Right lobe of liver (tissue), 6 donors: ENCODE measurements at regions not wholly inside any gene's neighbourhood (a gene's known extent, or its start where the extent isn't known, plus 50 kb on each side); places are given as distances from the start of the nearest gene placed in this dataset.

ENCODE experiments used
- ATAC-seq, 4 donors: fragments of 200-7000 bp; cut with Tn5 transposase; one replicate each; pipeline ENCODE4 v1.9.1; 2020; ENCODE audit warnings: mild to moderate bottlenecking in 4 of 4, moderate library complexity in 4 of 4
- DNase-seq, 3 donors: peaks; one replicate each; pipeline ENCODE4 v3.0.0-alpha.2; 2020
- H3K27ac ChIP-seq, 3 donors: fragments of 200-600 bp; one replicate each; pipeline ENCODE4 v1.8.0; 2022
- H3K27me3 ChIP-seq, 2 donors: fragments of 200-600 bp; one replicate each; pipeline ENCODE4 v1.8.0; 2022
- H3K36me3 ChIP-seq, 4 donors: fragments of 200-600 bp; sonication (generic) in 1 of 4; one replicate each; pipeline versions ENCODE4 v1.5.1 to v1.8.0; 2017 to 2022; ENCODE audit warnings: control low read depth in 1 of 4
- H3K4me1 ChIP-seq, 4 donors: fragments of 200-600 bp; sonication (generic) in 1 of 4; one replicate each; pipeline versions ENCODE4 v1.5.1 to v1.8.0; 2017 to 2022; ENCODE audit warnings: control low read depth in 1 of 4
- H3K4me3 ChIP-seq, 3 donors: fragments of 200-600 bp; one replicate each; pipeline ENCODE4 v1.8.0; 2022
- H3K9me3 ChIP-seq, 4 donors: fragments of 200-600 bp; sonication (generic) in 1 of 4; one replicate each; pipeline versions ENCODE4 v1.5.1 to v1.8.0; 2017 to 2022; ENCODE audit warnings: control low read depth in 1 of 4
- POLR2A ChIP-seq: fragments of 450-650 bp; IDR thresholded peaks from one replicate; pipeline ENCODE4 v1.6.1; 2017; ENCODE audit warnings: antibody characterized with exemption, mild to moderate bottlenecking
- WGBS: methylation state at CpG from one replicate; pipeline ENCODE4 v1.1.6; 2018; ENCODE audit warnings: low coverage, low lambda C conversion rate; ENCODE audit not compliant: insufficient coverage; ENCODE audit errors: missing lambda C conversion rate; 5-methylcytosine and 5-hydroxymethylcytosine counted together
- intact Hi-C, 2 donors: fragments of 100-400 bp; cut with DNase I; formaldehyde crosslinking; loops; one replicate each; pipeline versions ENCODE4 v1.11.2 to v1.14.1; 2022
- TF ChIP-seq, protein P1 (sequence below), 4 donors: fragments of 200-600 bp in 3 of 4; fragments of 450-650 bp in 1 of 4; IDR thresholded peaks; one replicate each; pipeline versions ENCODE4 v1.5.1 to v1.8.0; 2016 to 2022; ENCODE audit warnings: antibody characterized with exemption in 4 of 4, mild to moderate bottlenecking in 2 of 4
- donor health status: DM: no; HTN: yes; CAD: no.
- donor health status: DM: no; HTN: no; CAD: no.
- donor health status: DM: no; HTN: no; CAD: no.
- donor health status: DM: no; HTN: yes; CAD: no.
- donor health status: DM: no; HTN: yes; CAD: no.

DNA sequence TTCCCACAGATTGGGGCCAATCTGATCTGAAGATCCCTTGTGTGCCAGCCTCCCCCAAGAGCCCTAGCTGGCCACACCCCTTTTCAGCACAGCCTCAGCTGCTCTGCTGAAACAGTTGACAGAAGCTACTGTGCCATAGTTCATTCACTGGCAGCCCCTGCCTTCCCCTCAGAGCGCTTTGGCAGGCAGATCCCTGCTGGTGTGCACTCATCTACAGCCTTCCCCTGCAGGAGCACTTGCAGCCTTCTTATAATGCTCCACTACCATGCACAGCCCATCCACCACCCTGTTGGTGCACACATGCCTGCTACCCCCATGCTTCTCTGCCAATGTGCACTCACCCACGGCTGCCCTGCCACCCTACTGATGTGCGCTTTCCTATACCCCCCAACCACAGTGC, 471.3 kb downstream of the MTRR start:
- no peaks in the 10 kb centered on the region for H3K27me3 ChIP-seq
- peak in 1 of 4 donors; percentile 24 for ATAC-seq
- H3K9me3 ChIP-seq: no peaks in the 10 kb centered on the region
- TF ChIP-seq, protein P1, sequence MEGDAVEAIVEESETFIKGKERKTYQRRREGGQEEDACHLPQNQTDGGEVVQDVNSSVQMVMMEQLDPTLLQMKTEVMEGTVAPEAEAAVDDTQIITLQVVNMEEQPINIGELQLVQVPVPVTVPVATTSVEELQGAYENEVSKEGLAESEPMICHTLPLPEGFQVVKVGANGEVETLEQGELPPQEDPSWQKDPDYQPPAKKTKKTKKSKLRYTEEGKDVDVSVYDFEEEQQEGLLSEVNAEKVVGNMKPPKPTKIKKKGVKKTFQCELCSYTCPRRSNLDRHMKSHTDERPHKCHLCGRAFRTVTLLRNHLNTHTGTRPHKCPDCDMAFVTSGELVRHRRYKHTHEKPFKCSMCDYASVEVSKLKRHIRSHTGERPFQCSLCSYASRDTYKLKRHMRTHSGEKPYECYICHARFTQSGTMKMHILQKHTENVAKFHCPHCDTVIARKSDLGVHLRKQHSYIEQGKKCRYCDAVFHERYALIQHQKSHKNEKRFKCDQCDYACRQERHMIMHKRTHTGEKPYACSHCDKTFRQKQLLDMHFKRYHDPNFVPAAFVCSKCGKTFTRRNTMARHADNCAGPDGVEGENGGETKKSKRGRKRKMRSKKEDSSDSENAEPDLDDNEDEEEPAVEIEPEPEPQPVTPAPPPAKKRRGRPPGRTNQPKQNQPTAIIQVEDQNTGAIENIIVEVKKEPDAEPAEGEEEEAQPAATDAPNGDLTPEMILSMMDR (IDR thresholded peaks at IDR 0.05): no peak
- TF ChIP-seq POLR2A: no peak
- H3K36me3 ChIP-seq: no peaks in the 10 kb centered on the region
- no peaks in the 10 kb centered on the region for H3K4me1 ChIP-seq
- WGBS: 33% methylated on average over 3 of the region's 3 CpGs
- intact Hi-C loops: no loop called here
- DNase-seq: no peak
- no peak overlapping the region for H3K27ac ChIP-seq
- no peak overlapping the region for H3K4me3 ChIP-seq

DNA sequence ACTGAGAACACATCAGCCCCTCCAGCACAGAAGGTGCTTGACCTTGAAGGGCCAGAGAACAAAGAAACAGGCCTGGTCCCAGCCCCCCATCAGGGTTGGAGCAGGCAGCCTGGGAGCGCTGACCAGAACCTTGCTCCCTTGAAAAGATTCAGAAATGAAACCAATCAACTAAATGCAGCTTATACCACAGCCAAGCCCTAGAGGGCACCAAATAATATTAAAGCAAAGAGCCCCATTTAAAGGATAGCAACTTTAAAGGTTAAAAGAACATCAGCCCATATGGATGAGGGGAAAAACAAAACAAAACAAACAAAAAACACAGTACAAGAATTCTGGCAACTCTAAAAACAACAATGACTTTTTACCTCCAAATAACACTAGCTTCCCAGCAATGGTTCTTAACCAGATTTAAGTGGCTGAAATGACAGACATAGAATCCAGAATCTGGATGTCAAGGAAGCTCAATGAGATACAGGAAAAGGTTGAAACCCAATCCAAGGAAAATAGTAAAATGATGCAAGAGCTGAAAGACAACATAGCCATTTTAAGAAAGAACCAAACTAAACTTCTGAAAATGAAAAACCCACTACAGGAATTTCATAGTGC, 471.9 kb downstream of the MTRR start:
- Histone ChIP-seq H3K27me3 (no peaks in the 10 kb centered on the region), H3K4me1 (no peaks in the 10 kb centered on the region), H3K36me3 (no peaks in the 10 kb centered on the region), H3K4me3 (no peak overlapping the region), H3K27ac (no peak overlapping the region), H3K9me3 (no peaks in the 10 kb centered on the region)
- no peak for DNase-seq
- peak; percentile 61 to 67 (median 62) for ATAC-seq
- intact Hi-C loops: no loop called here
- WGBS: 38% methylated on average over 1 of the region's 1 CpG
- no peak for TF ChIP-seq POLR2A
- TF ChIP-seq, protein P1 (IDR thresholded peaks at IDR 0.05): peak; percentile 34 to 49 (median 46)

DNA sequence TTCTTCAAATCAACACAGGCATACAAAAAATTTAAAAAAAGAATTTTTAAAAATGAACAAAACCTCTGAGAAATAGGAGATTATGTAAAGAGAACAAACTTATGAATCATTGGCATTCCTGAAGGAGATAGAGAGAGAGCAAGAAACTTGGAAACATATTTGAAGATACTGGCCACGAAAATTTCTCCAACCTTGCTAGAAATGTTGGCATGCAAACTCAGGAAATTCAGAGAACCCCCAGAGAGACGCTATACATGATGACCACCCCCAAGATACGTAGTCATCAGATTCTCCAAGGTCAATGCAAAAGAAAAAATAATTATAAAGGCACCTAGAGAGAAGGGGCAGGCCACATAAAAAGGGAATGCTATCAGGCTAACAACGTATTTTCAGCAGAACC, 472.5 kb downstream of the MTRR start:
- WGBS: 23% methylated on average over 4 of the region's 4 CpGs
- no peak overlapping the region for H3K27ac ChIP-seq
- H3K9me3 ChIP-seq: no peaks in the 10 kb centered on the region

DNA sequence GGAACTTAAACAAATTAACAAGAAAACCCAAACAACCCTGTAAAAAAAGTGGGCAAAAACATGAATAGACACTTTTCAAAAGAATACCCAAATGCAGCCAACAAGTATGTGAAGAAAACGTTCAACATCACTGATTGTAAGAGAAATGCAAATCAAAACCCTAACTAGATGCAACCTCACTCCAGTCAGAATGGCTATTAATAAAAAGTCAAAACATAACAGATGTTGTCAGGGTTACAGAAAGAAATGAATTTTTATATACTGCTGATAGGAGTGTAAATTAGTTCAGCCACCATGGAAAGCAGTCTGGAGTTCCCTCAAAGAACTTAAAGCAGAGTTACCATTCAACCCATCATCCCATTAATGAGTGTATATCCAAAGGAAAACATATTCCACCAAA, 479.0 kb downstream of the MTRR start:
- no peaks in the 10 kb centered on the region for H3K9me3 ChIP-seq
- no peaks in the 10 kb centered on the region for H3K36me3 ChIP-seq
- WGBS: 9% methylated on average over 1 of the region's 1 CpG
- H3K27me3 ChIP-seq: no peaks in the 10 kb centered on the region
- no peak overlapping the region for H3K27ac ChIP-seq
- no peak for TF ChIP-seq POLR2A
- TF ChIP-seq, protein P1 (IDR thresholded peaks at IDR 0.05): no peak
- ATAC-seq (no peak), DNase-seq (no peak)
- intact Hi-C loops: no loop called here
- H3K4me3 ChIP-seq: no peak overlapping the region
- H3K4me1 ChIP-seq: no peaks in the 10 kb centered on the region

More for the DNA sequence above, 472.5 kb downstream of the MTRR start:
- no peak for TF ChIP-seq POLR2A
- TF ChIP-seq, protein P1 (IDR thresholded peaks at IDR 0.05): no peak
- DNase-seq (no peak), ATAC-seq (no peak)
- no peaks in the 10 kb centered on the region for H3K36me3 ChIP-seq
- H3K27me3 ChIP-seq: no peaks in the 10 kb centered on the region
- intact Hi-C loops: no loop called here
- no peaks in the 10 kb centered on the region for H3K4me1 ChIP-seq
- no peak overlapping the region for H3K4me3 ChIP-seq

DNA sequence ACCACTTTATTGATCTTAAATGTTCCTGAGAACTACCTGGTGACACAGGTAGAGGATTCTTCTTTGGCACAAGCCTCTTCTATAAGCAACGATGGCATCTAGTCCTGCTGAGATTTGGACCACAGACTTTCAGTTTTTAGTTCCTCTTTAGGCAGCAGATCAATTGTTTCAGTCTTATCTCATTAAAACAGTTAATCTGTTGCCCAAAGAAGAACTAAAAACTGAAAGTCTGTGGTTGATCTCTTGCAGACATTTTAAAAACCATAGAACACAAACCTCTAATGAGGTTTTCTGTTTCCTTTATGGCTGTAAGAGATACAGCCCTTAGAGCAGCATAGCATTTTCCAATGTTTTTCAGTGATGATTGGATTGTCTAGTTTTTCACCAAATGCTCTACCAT, 480.9 kb downstream of the MTRR start:
- no peaks in the 10 kb centered on the region for H3K9me3 ChIP-seq
- intact Hi-C loops: no loop called here
- H3K36me3 ChIP-seq: no peaks in the 10 kb centered on the region
- DNase-seq (no peak), ATAC-seq (no peak)
- no peak overlapping the region for H3K27ac ChIP-seq
- no peaks in the 10 kb centered on the region for H3K27me3 ChIP-seq
- H3K4me3 ChIP-seq: no peak overlapping the region
- TF ChIP-seq, protein P1 (IDR thresholded peaks at IDR 0.05): no peak
- no peak for TF ChIP-seq POLR2A
- 35% methylated on average over 1 of the region's 1 CpG for WGBS
- H3K4me1 ChIP-seq: no peaks in the 10 kb centered on the region
